ENCODE measurements at regions not wholly inside any gene's neighbourhood (a gene's known extent, or its start where the extent isn't known, plus 50 kb on each side); places are given as distances from the start of the nearest gene placed in this dataset.

- TF ChIP-seq POLR2A (IDR thresholded peaks at IDR 0.05; ENCODE audit: borderline replicate concordance, extremely low read depth, insufficient read depth, insufficient read length), result no peak
- no peak for TF ChIP-seq CTCF (IDR thresholded peaks at IDR 0.05 in 2 of 3, conservative IDR thresholded peaks at IDR 0.05 in 1 of 3; ENCODE audit: borderline replicate concordance in 1 of 3, insufficient read depth in 1 of 3, low read depth in 2 of 3, low read length in 2 of 3)
- no peak for TF ChIP-seq YY1 (IDR thresholded peaks at IDR 0.05; ENCODE audit: extremely low read depth, insufficient replicate concordance, low read depth, low read length)
- no peak for TF ChIP-seq EZH2 (IDR thresholded peaks at IDR 0.05)
- TF ChIP-seq RAD21 (IDR thresholded peaks at IDR 0.05; ENCODE audit: low read depth), result no peak
- TF ChIP-seq FOSL1 (IDR thresholded peaks at IDR 0.05; ENCODE audit: low read depth), result no peak
- no peak for TF ChIP-seq POLR2AphosphoS5 (IDR thresholded peaks at IDR 0.05; ENCODE audit: low read depth, low read length)
- no peak for TF ChIP-seq REST (IDR thresholded peaks at IDR 0.05; ENCODE audit: low read depth)
- no peak for TF ChIP-seq JUND (IDR thresholded peaks at IDR 0.05)
These were observed 512.1 kb upstream of the SYT4 start for GRCh38 chr18:43789234-43790000.

Data from HCT116 (cell line).